ENCODE measurements at regions not wholly inside any gene's neighbourhood (a gene's known extent, or its start where the extent isn't known, plus 50 kb on each side); places are given as distances from the start of the nearest gene placed in this dataset.

DNA sequence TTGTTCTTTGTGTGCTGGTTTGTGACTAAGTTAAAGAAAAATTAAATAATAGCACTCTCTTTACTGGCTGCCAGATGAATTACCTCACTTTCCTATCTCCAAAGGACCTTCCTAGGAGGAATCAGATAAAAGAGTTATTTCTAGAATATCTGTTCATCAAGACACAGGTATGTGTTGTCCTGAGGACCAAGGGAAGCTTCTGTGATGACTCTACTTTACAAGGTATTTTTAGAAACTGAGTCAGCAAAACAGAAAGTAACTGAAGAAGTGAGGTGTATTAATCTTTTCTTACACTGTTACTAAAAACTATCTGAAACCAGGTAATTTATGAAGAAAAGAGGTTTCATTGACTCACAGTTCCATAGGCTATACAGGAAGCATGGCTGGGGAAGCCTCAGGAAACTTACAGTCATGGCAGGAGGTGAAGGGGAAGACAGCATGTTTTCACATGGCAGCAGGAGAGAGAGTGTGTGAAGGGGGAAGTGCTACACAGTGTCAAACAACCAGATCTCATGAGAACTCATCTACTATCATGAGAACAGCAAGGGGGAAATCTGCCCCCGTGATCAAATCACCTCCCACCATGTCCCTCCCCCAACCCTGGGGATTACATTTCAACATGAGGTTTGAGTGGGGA lies 189.2 kb upstream of the DMAC1 start:
- TF ChIP-seq YY1 (IDR thresholded peaks at IDR 0.05; ENCODE audit: insufficient read depth, insufficient read length) (no peak), SUZ12 (IDR thresholded peaks at IDR 0.05; ENCODE audit: extremely low read depth, insufficient read depth, insufficient read length) (no peak)
